ENCODE measurements at regions not wholly inside any gene's neighbourhood (a gene's known extent, or its start where the extent isn't known, plus 50 kb on each side); places are given as distances from the start of the nearest gene placed in this dataset.

DNA sequence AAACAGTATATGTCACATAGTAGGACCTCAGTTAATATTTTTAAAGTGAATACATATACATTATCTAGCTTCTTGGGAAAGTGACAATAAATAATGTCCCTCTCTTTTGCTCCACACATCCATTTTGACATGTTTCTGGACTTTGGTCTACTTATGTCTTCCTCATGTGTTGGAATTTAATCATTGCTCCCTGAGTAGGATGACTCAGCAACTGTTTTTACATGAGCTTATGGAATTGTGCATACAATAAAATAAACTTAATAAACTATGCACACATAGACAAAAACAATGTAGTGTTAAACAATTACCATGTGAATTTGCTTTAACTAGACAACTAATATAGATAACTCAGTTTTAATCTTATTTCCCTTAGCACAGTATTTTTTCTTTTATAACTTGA lies 503.8 kb downstream of the TFAP2B start:
- Histone ChIP-seq H3K4me1 (ENCODE audit: control insufficient read depth, insufficient read depth, low read length) (no peaks in the 10 kb centered on the region), H3K4me3 (ENCODE audit: low read length) (no peak overlapping the region), H3K27ac (ENCODE audit: low read length) (no peak overlapping the region), H3K9me3 (replicated peaks; ENCODE audit: control insufficient read depth, low read depth, low read length) (no peaks in the 10 kb centered on the region), H3K36me3 (ENCODE audit: control insufficient read depth, insufficient read depth, low read length) (no peaks in the 10 kb centered on the region), H3K27me3 (ENCODE audit: control insufficient read depth, insufficient read depth, low read length) (no peaks in the 10 kb centered on the region)
- DNase-seq, result no peak

DNA sequence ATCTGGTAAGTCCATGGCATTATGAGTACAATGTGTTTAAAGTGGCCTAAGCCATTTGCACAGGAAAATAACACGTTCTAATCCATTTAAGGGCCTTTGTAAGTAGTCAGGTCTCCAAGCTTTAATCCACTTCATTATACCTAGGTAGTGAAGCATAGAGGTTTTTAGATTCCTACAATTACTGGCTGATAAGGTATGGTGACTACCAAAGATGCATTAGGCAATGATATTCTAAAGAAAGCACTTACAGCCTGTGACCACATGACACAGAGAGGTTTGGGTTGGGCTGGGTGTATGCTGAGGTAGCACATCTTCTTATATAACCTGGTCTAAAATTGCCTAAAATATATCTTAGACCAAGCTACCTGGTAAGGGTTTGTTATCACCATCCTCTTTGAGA lies 504.4 kb downstream of the TFAP2B start:
- Histone ChIP-seq H3K27me3 (ENCODE audit: control insufficient read depth, insufficient read depth, low read length) (no peaks in the 10 kb centered on the region), H3K36me3 (ENCODE audit: control insufficient read depth, insufficient read depth, low read length) (no peaks in the 10 kb centered on the region), H3K4me1 (ENCODE audit: control insufficient read depth, insufficient read depth, low read length) (no peaks in the 10 kb centered on the region), H3K9me3 (replicated peaks; ENCODE audit: control insufficient read depth, low read depth, low read length) (no peaks in the 10 kb centered on the region), H3K27ac (ENCODE audit: low read length) (no peak overlapping the region), H3K4me3 (ENCODE audit: low read length) (no peak overlapping the region)
- no CpG with 5 or more reads among the region's 1 CpG for WGBS (ENCODE audit: insufficient coverage)
- no peak for DNase-seq

DNA sequence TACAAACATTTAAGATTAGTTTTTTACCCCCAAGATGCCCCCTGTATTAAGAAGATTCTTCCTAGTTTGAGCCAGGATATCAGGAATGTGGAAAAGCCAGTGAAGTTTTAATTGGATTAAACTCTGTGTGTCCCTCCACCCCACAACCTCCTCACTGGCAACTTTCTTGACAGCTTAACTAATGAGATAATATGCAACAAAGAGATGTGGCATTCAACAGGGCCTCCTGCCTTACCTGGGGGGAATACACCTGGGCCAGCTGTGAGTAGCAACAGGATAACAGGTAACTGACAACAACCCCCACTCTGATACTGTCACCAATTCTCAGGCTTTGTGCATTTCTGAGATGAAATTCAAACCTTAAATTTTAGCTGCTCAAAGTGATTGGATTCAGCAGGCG lies 512.3 kb downstream of the TFAP2B start:
- Histone ChIP-seq H3K27me3 (ENCODE audit: control insufficient read depth, insufficient read depth, low read length) (no peaks in the 10 kb centered on the region), H3K27ac (ENCODE audit: low read length) (no peak overlapping the region), H3K9me3 (replicated peaks; ENCODE audit: control insufficient read depth, low read depth, low read length) (no peaks in the 10 kb centered on the region), H3K4me1 (ENCODE audit: control insufficient read depth, insufficient read depth, low read length) (no peaks in the 10 kb centered on the region), H3K4me3 (ENCODE audit: low read length) (no peak overlapping the region), H3K36me3 (ENCODE audit: control insufficient read depth, insufficient read depth, low read length) (no peaks in the 10 kb centered on the region)
- no peak for DNase-seq
- whole genome bisulfite sequencing (ENCODE audit: insufficient coverage), result 67% methylated on average over 1 of the region's 1 CpG

DNA sequence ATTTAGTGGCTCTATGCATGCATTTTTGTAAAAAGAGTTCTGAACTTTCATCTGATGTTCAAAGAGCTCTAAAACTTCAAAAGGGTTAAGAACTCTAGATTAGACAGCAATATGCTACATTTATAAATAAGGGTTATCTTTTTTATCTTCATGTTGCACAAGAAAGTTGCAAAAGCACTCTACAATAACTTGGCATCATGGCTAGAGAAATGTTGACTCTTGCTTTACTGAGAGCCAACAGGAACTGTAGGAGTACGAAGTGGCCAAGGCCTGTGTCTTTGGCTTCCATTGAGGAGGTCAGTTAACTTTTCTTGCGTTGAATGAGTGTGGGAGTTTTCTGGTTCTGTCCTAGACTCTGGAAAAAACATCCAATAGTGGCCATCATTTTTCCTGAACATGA lies 516.9 kb downstream of the TFAP2B start:
- WGBS (ENCODE audit: insufficient coverage), result no CpG with 5 or more reads among the region's 2 CpGs
- H3K27ac ChIP-seq (ENCODE audit: low read length), result no peak overlapping the region
- H3K4me1 ChIP-seq (ENCODE audit: control insufficient read depth, insufficient read depth, low read length), result no peaks in the 10 kb centered on the region
- DNase-seq, result no peak
- H3K9me3 ChIP-seq (replicated peaks; ENCODE audit: control insufficient read depth, low read depth, low read length), result no peaks in the 10 kb centered on the region
- H3K27me3 ChIP-seq (ENCODE audit: control insufficient read depth, insufficient read depth, low read length), result no peaks in the 10 kb centered on the region
- H3K4me3 ChIP-seq (ENCODE audit: low read length), result no peak overlapping the region
- H3K36me3 ChIP-seq (ENCODE audit: control insufficient read depth, insufficient read depth, low read length), result no peaks in the 10 kb centered on the region

DNA sequence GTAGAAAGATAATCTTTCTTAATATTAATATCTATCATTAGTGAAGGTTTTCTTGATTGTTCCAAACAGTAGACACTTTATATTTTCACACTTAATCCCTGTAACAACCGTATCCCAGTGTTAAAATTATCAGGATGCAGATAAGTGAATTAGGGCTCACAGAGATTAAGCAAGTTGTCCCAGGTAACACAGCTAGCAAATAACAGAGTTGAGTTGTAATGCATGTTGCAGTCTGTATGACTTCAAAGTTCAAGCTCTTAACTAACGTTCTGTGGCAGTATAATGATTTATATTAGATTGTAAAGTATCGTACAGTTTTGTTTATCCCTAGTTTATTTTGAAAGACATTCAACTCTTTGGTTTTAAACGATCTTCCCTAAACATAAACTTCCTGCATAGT lies 517.5 kb downstream of the TFAP2B start:
- Histone ChIP-seq H3K27me3 (ENCODE audit: control insufficient read depth, insufficient read depth, low read length) (no peaks in the 10 kb centered on the region), H3K9me3 (replicated peaks; ENCODE audit: control insufficient read depth, low read depth, low read length) (no peaks in the 10 kb centered on the region), H3K27ac (ENCODE audit: low read length) (no peak overlapping the region), H3K4me3 (ENCODE audit: low read length) (no peak overlapping the region), H3K36me3 (ENCODE audit: control insufficient read depth, insufficient read depth, low read length) (no peaks in the 10 kb centered on the region), H3K4me1 (ENCODE audit: control insufficient read depth, insufficient read depth, low read length) (no peaks in the 10 kb centered on the region)
- DNase-seq, result no peak
- no CpG with 5 or more reads among the region's 4 CpGs for WGBS (ENCODE audit: insufficient coverage)

DNA sequence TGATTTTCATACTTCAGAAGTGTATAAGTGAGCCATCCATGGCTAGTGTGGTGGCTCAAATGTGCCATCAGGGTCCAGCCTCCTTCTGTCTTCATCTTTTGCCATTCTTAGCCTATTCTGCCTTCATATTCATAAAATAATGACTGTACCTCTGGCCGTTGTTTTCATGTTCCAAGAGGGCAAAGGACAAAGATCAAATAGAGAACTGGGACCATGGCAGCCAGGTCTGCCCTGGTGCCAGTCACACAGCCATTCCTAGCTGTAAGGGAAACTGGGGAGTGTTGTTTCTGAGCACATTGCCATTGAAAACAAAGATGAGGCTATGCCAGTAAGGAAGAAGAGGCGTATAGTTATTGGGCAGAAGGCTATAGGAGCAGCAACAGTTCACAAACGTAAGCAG lies 518.6 kb downstream of the TFAP2B start:
- no peaks in the 10 kb centered on the region for H3K36me3 ChIP-seq (ENCODE audit: control insufficient read depth, insufficient read depth, low read length)
- no peak overlapping the region for H3K27ac ChIP-seq (ENCODE audit: low read length)
- H3K27me3 ChIP-seq (ENCODE audit: control insufficient read depth, insufficient read depth, low read length), result no peaks in the 10 kb centered on the region
- H3K9me3 ChIP-seq (replicated peaks; ENCODE audit: control insufficient read depth, low read depth, low read length), result no peaks in the 10 kb centered on the region
- no peaks in the 10 kb centered on the region for H3K4me1 ChIP-seq (ENCODE audit: control insufficient read depth, insufficient read depth, low read length)
- 67% methylated on average over 3 of the region's 3 CpGs for WGBS (ENCODE audit: insufficient coverage)
- H3K4me3 ChIP-seq (ENCODE audit: low read length), result no peak overlapping the region
- no peak for DNase-seq

DNA sequence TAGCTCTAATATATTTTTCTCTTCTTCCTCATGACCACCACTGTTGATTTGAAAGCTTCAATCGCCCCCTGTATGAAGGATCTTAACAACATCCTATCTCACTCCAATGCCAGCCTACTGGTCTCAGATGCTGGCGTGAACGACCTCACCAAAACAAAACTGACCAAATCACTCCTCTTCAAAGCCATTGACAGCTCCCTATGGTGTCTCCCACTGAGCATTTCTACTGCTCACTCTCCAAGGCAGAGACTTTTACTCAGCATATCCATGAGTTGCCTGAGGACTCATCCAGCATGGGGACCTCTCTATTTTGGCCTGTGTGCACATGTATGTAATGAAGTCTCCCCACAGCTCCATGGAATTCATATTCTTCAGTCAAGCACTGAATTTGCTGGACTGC lies 520.4 kb downstream of the TFAP2B start:
- no peaks in the 10 kb centered on the region for H3K9me3 ChIP-seq (replicated peaks; ENCODE audit: control insufficient read depth, low read depth, low read length)
- no peak for DNase-seq
- H3K4me1 ChIP-seq (ENCODE audit: control insufficient read depth, insufficient read depth, low read length), result no peaks in the 10 kb centered on the region
- WGBS (ENCODE audit: insufficient coverage), result 82% methylated on average over 1 of the region's 3 CpGs
- no peaks in the 10 kb centered on the region for H3K27me3 ChIP-seq (ENCODE audit: control insufficient read depth, insufficient read depth, low read length)
- H3K27ac ChIP-seq (ENCODE audit: low read length), result no peak overlapping the region
- H3K36me3 ChIP-seq (ENCODE audit: control insufficient read depth, insufficient read depth, low read length), result no peaks in the 10 kb centered on the region
- no peak overlapping the region for H3K4me3 ChIP-seq (ENCODE audit: low read length)

DNA sequence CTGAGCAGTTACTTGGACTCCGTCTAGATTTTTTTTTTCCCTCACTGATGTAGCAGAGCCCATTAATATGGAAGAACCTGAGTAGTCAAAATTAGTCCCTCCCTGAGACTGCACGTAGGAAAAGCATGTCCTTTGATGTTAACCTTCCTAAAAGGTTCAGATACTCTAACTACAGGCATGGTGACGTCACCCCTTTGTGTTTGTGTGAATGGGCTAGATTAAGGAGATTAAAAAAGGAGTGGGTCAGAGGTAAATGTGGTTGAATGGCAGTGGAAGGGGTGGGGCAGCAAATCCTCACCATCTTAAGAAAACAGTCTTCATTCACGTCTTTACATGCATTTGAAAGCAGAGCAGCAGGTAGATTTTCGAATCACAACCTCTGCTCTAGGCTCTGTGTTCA lies 521.1 kb downstream of the TFAP2B start:
- DNase-seq, result no peak
- H3K9me3 ChIP-seq (replicated peaks; ENCODE audit: control insufficient read depth, low read depth, low read length), result no peaks in the 10 kb centered on the region
- no peak overlapping the region for H3K27ac ChIP-seq (ENCODE audit: low read length)
- H3K4me1 ChIP-seq (ENCODE audit: control insufficient read depth, insufficient read depth, low read length), result no peaks in the 10 kb centered on the region
- no peaks in the 10 kb centered on the region for H3K27me3 ChIP-seq (ENCODE audit: control insufficient read depth, insufficient read depth, low read length)
- WGBS (ENCODE audit: insufficient coverage), result 50% methylated on average over 2 of the region's 5 CpGs
- H3K4me3 ChIP-seq (ENCODE audit: low read length), result no peak overlapping the region
- H3K36me3 ChIP-seq (ENCODE audit: control insufficient read depth, insufficient read depth, low read length), result no peaks in the 10 kb centered on the region

DNA sequence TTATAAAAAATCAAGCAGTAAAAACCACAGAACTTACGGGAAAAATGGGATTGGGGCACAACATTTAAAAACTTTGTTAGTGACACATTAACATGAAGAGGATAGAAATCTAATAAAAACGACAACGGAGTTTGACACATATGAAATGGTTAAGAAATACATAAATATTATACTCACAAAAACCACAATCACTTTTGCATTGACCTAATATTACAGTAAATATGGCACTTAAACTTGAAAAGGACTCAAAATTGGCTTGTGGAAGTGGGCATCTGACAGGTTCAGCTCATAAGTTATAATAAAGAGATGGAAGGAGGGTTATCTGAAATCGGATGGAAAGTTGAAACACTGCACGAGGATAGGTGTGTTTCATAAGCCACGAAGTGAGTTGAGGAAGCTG lies 523.7 kb downstream of the TFAP2B start:
- Histone ChIP-seq H3K4me1 (ENCODE audit: control insufficient read depth, insufficient read depth, low read length) (no peaks in the 10 kb centered on the region), H3K36me3 (ENCODE audit: control insufficient read depth, insufficient read depth, low read length) (no peaks in the 10 kb centered on the region), H3K27ac (ENCODE audit: low read length) (no peak overlapping the region), H3K4me3 (ENCODE audit: low read length) (no peak overlapping the region), H3K27me3 (ENCODE audit: control insufficient read depth, insufficient read depth, low read length) (no peaks in the 10 kb centered on the region), H3K9me3 (replicated peaks; ENCODE audit: control insufficient read depth, low read depth, low read length) (no peaks in the 10 kb centered on the region)
- DNase-seq, result no peak
- WGBS (ENCODE audit: insufficient coverage), result no CpG with 5 or more reads among the region's 6 CpGs

DNA sequence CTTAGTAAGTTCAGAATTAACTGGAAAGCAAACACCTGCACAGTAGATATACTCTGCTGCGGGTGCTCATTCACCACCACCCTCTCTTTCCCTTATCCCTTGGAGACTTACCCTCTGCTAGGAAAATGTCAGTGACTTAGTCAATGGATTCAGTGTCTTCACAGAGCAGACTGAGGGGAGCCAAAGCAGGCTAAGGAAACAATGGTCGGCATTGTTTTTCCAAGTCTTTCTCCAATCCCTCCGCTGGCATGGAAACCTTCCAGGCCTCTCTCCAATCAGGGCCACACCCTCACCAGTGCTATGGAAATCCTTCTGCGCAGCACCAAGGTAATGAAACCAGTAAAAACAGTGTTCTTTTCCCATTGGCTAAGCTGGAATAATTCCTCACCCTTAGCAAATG lies 531.2 kb downstream of the TFAP2B start:
- no peak overlapping the region for H3K27ac ChIP-seq (ENCODE audit: low read length)
- no peak overlapping the region for H3K4me3 ChIP-seq (ENCODE audit: low read length)
- no peaks in the 10 kb centered on the region for H3K27me3 ChIP-seq (ENCODE audit: control insufficient read depth, insufficient read depth, low read length)
- WGBS (ENCODE audit: insufficient coverage), result 86% methylated on average over 3 of the region's 4 CpGs
- H3K4me1 ChIP-seq (ENCODE audit: control insufficient read depth, insufficient read depth, low read length), result no peaks in the 10 kb centered on the region
- DNase-seq, result peak; percentile 4
- no peaks in the 10 kb centered on the region for H3K9me3 ChIP-seq (replicated peaks; ENCODE audit: control insufficient read depth, low read depth, low read length)
- no peaks in the 10 kb centered on the region for H3K36me3 ChIP-seq (ENCODE audit: control insufficient read depth, insufficient read depth, low read length)

DNA sequence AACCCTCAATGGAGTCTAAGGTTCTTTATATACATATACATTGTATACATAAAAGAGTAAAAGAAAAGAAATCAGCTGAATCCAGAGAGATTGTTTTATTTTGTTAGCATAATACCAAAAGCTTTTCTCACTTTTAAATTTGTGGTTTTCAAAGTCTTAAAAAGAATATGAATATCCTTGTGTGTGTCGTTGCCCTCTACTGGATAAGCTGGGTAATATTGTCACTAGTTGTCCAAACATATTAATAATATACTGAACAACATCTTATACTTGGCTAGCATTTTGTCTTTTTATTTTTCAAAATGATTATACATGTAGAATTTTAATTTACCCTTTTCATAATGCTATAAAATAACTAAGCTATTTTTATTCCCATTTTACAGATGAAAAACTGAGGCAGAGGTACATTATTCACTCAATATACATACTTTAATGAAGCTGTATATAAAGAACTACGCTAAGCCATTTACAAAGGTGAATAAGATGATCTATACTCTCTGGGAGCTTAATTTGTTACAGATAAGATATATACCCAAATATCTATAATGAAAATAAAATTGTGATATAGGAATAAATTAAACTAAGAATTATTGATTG lies 531.7 kb downstream of the TFAP2B start:
- H3K27me3 ChIP-seq (ENCODE audit: control insufficient read depth, insufficient read depth, low read length), result no peaks in the 10 kb centered on the region

More for the DNA sequence above, 531.7 kb downstream of the TFAP2B start:
- no peaks in the 10 kb centered on the region for H3K36me3 ChIP-seq (ENCODE audit: control insufficient read depth, insufficient read depth, low read length)
- no peaks in the 10 kb centered on the region for H3K4me1 ChIP-seq (ENCODE audit: control insufficient read depth, insufficient read depth, low read length)
- peak; percentile 11 for DNase-seq
- whole genome bisulfite sequencing (ENCODE audit: insufficient coverage), result no CpG with 5 or more reads among the region's 2 CpGs
- no peaks in the 10 kb centered on the region for H3K9me3 ChIP-seq (replicated peaks; ENCODE audit: control insufficient read depth, low read depth, low read length)
- H3K4me3 ChIP-seq (ENCODE audit: low read length), result no peak overlapping the region
- no peak overlapping the region for H3K27ac ChIP-seq (ENCODE audit: low read length)
